Type B pancreatic cell (in vitro differentiated cells): ENCODE measurements at regions not wholly inside any gene's neighbourhood (a gene's known extent, or its start where the extent isn't known, plus 50 kb on each side); places are given as distances from the start of the nearest gene placed in this dataset.

ENCODE experiments used
- DNase-seq: peaks from one replicate; pipeline ENCODE4 v3.0.0; 2021; ENCODE audit warnings: mixed read lengths; ENCODE audit not compliant: unreplicated experiment; ENCODE audit errors: extremely low spot score
- H3K27ac Mint-ChIP-seq: 2 replicates; pipeline ENCODE4 v1.8.0; 2021; ENCODE audit warnings: mild to moderate bottlenecking, mixed read lengths
- H3K27me3 Mint-ChIP-seq: 2 replicates; pipeline ENCODE4 v1.8.0; 2021; ENCODE audit warnings: mixed read lengths
- H3K36me3 Mint-ChIP-seq: 2 replicates; pipeline ENCODE4 v1.8.0; 2021; ENCODE audit warnings: mixed read lengths
- H3K4me1 Mint-ChIP-seq: one replicate; pipeline ENCODE4 v1.8.0; 2021; ENCODE audit warnings: mixed read lengths; ENCODE audit not compliant: unreplicated experiment
- H3K4me3 Mint-ChIP-seq: 2 replicates; pipeline ENCODE4 v1.8.0; 2021; ENCODE audit warnings: mild to moderate bottlenecking, mixed read lengths
- H3K9me3 Mint-ChIP-seq: 2 replicates; pipeline ENCODE4 v1.8.0; 2021; ENCODE audit warnings: mixed read lengths
- CTCF ChIP-seq: fragments of 200-600 bp; sonication (generic); conservative IDR thresholded peaks from 2 replicates; pipeline ENCODE4 v1.5.0; 2021; ENCODE audit warnings: antibody characterized with exemption, mild to moderate bottlenecking

GRCh38 chr7:110061387-110061786 is 1029.5 kb upstream of the LRRN3 start:
- H3K27ac Mint-ChIP-seq: no peak overlapping the region
- no peak overlapping the region for H3K4me3 Mint-ChIP-seq
- DNase-seq: no peak
- H3K4me1 Mint-ChIP-seq: peaks cover 8% of the 10 kb centered on the region
- no peaks in the 10 kb centered on the region for H3K9me3 Mint-ChIP-seq
- TF ChIP-seq CTCF: no peak
- no peaks in the 10 kb centered on the region for H3K27me3 Mint-ChIP-seq
- H3K36me3 Mint-ChIP-seq: no peaks in the 10 kb centered on the region

GRCh38 chr7:110065121-110065520 is 1025.8 kb upstream of the LRRN3 start:
- TF ChIP-seq CTCF: no peak
- DNase-seq: no peak
- no peaks in the 10 kb centered on the region for H3K36me3 Mint-ChIP-seq
- H3K4me1 Mint-ChIP-seq: peaks cover 8% of the 10 kb centered on the region
- no peak overlapping the region for H3K4me3 Mint-ChIP-seq
- no peaks in the 10 kb centered on the region for H3K27me3 Mint-ChIP-seq
- H3K27ac Mint-ChIP-seq: no peak overlapping the region
- no peaks in the 10 kb centered on the region for H3K9me3 Mint-ChIP-seq

GRCh38 chr7:110066843-110067242 is 1024.1 kb upstream of the LRRN3 start:
- peaks cover 8% of the 10 kb centered on the region for H3K4me1 Mint-ChIP-seq
- no peak overlapping the region for H3K27ac Mint-ChIP-seq

GRCh38 chr7:110071192-110071591 is 1019.7 kb upstream of the LRRN3 start:
- no peak overlapping the region for H3K4me3 Mint-ChIP-seq
- no peaks in the 10 kb centered on the region for H3K4me1 Mint-ChIP-seq
- DNase-seq: no peak
- H3K9me3 Mint-ChIP-seq: no peaks in the 10 kb centered on the region
- H3K36me3 Mint-ChIP-seq: no peaks in the 10 kb centered on the region
- no peak overlapping the region for H3K27ac Mint-ChIP-seq
- H3K27me3 Mint-ChIP-seq: no peaks in the 10 kb centered on the region
- TF ChIP-seq CTCF: no peak

More at GRCh38 chr7:110066843-110067242, 1024.1 kb upstream of the LRRN3 start:
- no peaks in the 10 kb centered on the region for H3K27me3 Mint-ChIP-seq
- H3K36me3 Mint-ChIP-seq: no peaks in the 10 kb centered on the region
- H3K9me3 Mint-ChIP-seq: no peaks in the 10 kb centered on the region
- DNase-seq: no peak
- TF ChIP-seq CTCF: no peak
- no peak overlapping the region for H3K4me3 Mint-ChIP-seq

GRCh38 chr7:110075450-110075849 is 1015.5 kb upstream of the LRRN3 start:
- DNase-seq: no peak
- H3K36me3 Mint-ChIP-seq: no peaks in the 10 kb centered on the region
- TF ChIP-seq CTCF: no peak
- no peaks in the 10 kb centered on the region for H3K9me3 Mint-ChIP-seq
- H3K4me3 Mint-ChIP-seq: no peak overlapping the region
- H3K27me3 Mint-ChIP-seq: no peaks in the 10 kb centered on the region
- no peaks in the 10 kb centered on the region for H3K4me1 Mint-ChIP-seq
- H3K27ac Mint-ChIP-seq: no peak overlapping the region

- Mint-ChIP-seq H3K4me3 (no peak overlapping the region), H3K9me3 (no peaks in the 10 kb centered on the region), H3K4me1 (no peaks in the 10 kb centered on the region), H3K27ac (no peak overlapping the region), H3K27me3 (no peaks in the 10 kb centered on the region), H3K36me3 (no peaks in the 10 kb centered on the region)
- DNase-seq: no peak
- TF ChIP-seq CTCF: no peak
Measured at GRCh38 chr7:110076194-110076593, 1014.7 kb upstream of the LRRN3 start.
